B cell (primary cell): ENCODE measurements at regions not wholly inside any gene's neighbourhood (a gene's known extent, or its start where the extent isn't known, plus 50 kb on each side); places are given as distances from the start of the nearest gene placed in this dataset.

Experiments
- ATAC-seq: fragments of 200-7000 bp; cut with Tn5 transposase; one replicate; pipeline ENCODE4 v1.10.0; 2021; ENCODE audit warnings: low read depth, mild to moderate bottlenecking, moderate number of reproducible peaks, moderate library complexity
- CTCF ChIA-PET: fragments of 350-600 bp; sonication (Branson Sonifier 250); formaldehyde crosslinking; loops from one replicate; lab custom pipeline; 2021; ENCODE audit warnings: antibody characterized with exemption, inconsistent platforms; lab: Charles Lee
- POLR2A ChIA-PET: fragments of 350-600 bp; sonication (Branson Sonifier 250); formaldehyde crosslinking; loops from one replicate; lab custom pipeline; 2021; ENCODE audit warnings: antibody characterized with exemption; lab: Charles Lee
- DNase-seq: peaks from one replicate; pipeline ENCODE4 v3.0.0; 2013
- H2AFZ ChIP-seq: 2 replicates; pipeline ENCODE4 v1.6.1; 2012; ENCODE audit warnings: mild to moderate bottlenecking, low read depth, low read length; ENCODE audit not compliant: insufficient read depth, poor library complexity, severe bottlenecking
- H3K27ac ChIP-seq, 2 donors: 1 replicate in 1 of 2; 2 replicates in 1 of 2; pipeline ENCODE4 v1.5.1; 2012 to 2013; ENCODE audit warnings: low read length in 2 of 2, mild to moderate bottlenecking in 2 of 2, moderate library complexity in 1 of 2
- H3K27me3 ChIP-seq, 4 experiments: fragments of 200-600 bp in 1 of 4; sonication (generic) in 1 of 4; replicated peaks in 1 of 4; 1 replicate in 2 of 4; 2 replicates in 2 of 4; pipeline versions ENCODE4 v1.6.1 to v1.7.0; 2013 to 2016; ENCODE audit warnings: low read length in 3 of 4, mild to moderate bottlenecking in 2 of 4, mixed read lengths in 1 of 4, moderate library complexity in 1 of 4; ENCODE audit not compliant: insufficient read depth in 4 of 4, control insufficient read depth in 3 of 4; ENCODE audit errors: control extremely low read depth in 1 of 4
- H3K36me3 ChIP-seq, 2 experiments: replicated peaks in 1 of 2; 1 replicate in 1 of 2; 2 replicates in 1 of 2; pipeline versions ENCODE4 v1.6.1 to v1.7.1; 2013; ENCODE audit warnings: low read length in 1 of 2; ENCODE audit not compliant: insufficient read depth in 2 of 2, control insufficient read depth in 1 of 2; ENCODE audit errors: control extremely low read depth in 1 of 2, extremely low read depth in 1 of 2
- H3K4me1 ChIP-seq, 2 donors: fragments of 200-600 bp in 1 of 2; sonication (generic) in 1 of 2; 1 replicate in 1 of 2; 2 replicates in 1 of 2; pipeline versions ENCODE4 v1.5.1 to v1.6.1; 2013 to 2017; ENCODE audit warnings: low read length in 2 of 2; ENCODE audit not compliant: control insufficient read depth in 2 of 2, insufficient read depth in 2 of 2
- H3K4me2 ChIP-seq: replicated peaks from 2 replicates; pipeline ENCODE3; 2012; ENCODE audit warnings: mild to moderate bottlenecking, low read depth, low read length; ENCODE audit not compliant: poor library complexity, severe bottlenecking
- H3K4me3 ChIP-seq, 5 experiments: fragments of 200-600 bp in 1 of 5; sonication (generic) in 1 of 5; 1 replicate in 3 of 5; 2 replicates in 2 of 5; pipeline versions ENCODE4 v1.5.1 to v1.7.0; 2011 to 2016; ENCODE audit warnings: low read length in 4 of 5, mild to moderate bottlenecking in 4 of 5, low read depth in 2 of 5, control low read depth in 1 of 5, moderate library complexity in 1 of 5; ENCODE audit not compliant: insufficient read depth in 1 of 5; ENCODE audit errors: control extremely low read depth in 1 of 5, extremely low read depth in 1 of 5
- H3K79me2 ChIP-seq: fragments of 200-600 bp; sonication (generic); one replicate; pipeline ENCODE4 v1.6.0; 2016; ENCODE audit warnings: low read length; ENCODE audit not compliant: control insufficient read depth, insufficient read depth
- H3K9ac ChIP-seq: fragments of 200-600 bp; sonication (generic); 2 replicates; pipeline ENCODE4 v1.6.1; 2017; ENCODE audit warnings: mild to moderate bottlenecking, low read length, moderate library complexity
- H3K9me3 ChIP-seq, 3 donors: one replicate each; pipeline versions ENCODE4 v1.6.1 to v1.7.1; 2013; ENCODE audit warnings: low read length in 2 of 3; ENCODE audit not compliant: control insufficient read depth in 2 of 3, insufficient read depth in 1 of 3; ENCODE audit errors: control extremely low read depth in 1 of 3
- H4K20me1 ChIP-seq: 2 replicates; pipeline ENCODE4 v1.6.0; 2012; ENCODE audit warnings: mild to moderate bottlenecking, low read length; ENCODE audit not compliant: insufficient read depth, control insufficient read depth, poor library complexity, severe bottlenecking
- H3K27ac Mint-ChIP-seq: one replicate; pipeline ENCODE4 v1.8.0; 2021; ENCODE audit warnings: mixed read lengths
- H3K27me3 Mint-ChIP-seq: one replicate; pipeline ENCODE4 v1.8.0; 2021; ENCODE audit warnings: mixed read lengths
- H3K4me1 Mint-ChIP-seq: one replicate; pipeline ENCODE4 v1.8.0; 2021; ENCODE audit warnings: mixed read lengths
- H3K4me3 Mint-ChIP-seq: one replicate; pipeline ENCODE4 v1.8.0; 2021; ENCODE audit warnings: mixed read lengths
- H3K9me3 Mint-ChIP-seq: one replicate; pipeline ENCODE4 v1.8.0; 2022; ENCODE audit warnings: mixed read lengths; ENCODE audit not compliant: insufficient read depth
- EZH2 ChIP-seq: IDR thresholded peaks from 2 replicates; pipeline ENCODE4 v1.6.1; 2012; ENCODE audit warnings: borderline replicate concordance, low read depth, mild to moderate bottlenecking, moderate library complexity, low read length; ENCODE audit not compliant: insufficient read depth, poor library complexity, severe bottlenecking
- whole genome bisulfite sequencing: methylation state at CpG from one replicate; pipeline ENCODE4 v1.1.5; 2013; ENCODE audit warnings: missing lambda C conversion rate; ENCODE audit not compliant: insufficient coverage; 5-methylcytosine and 5-hydroxymethylcytosine counted together
- intact Hi-C: fragments of 100-400 bp; cut with micrococcal nuclease; formaldehyde crosslinking; loops from one replicate; pipeline ENCODE4 v1.10.0; 2022
- TF ChIP-seq, protein P1 (sequence below): fragments of 200-600 bp; IDR thresholded peaks from one replicate; pipeline ENCODE4 v1.8.0; 2022; ENCODE audit warnings: antibody characterized with exemption, mild to moderate bottlenecking

DNA sequence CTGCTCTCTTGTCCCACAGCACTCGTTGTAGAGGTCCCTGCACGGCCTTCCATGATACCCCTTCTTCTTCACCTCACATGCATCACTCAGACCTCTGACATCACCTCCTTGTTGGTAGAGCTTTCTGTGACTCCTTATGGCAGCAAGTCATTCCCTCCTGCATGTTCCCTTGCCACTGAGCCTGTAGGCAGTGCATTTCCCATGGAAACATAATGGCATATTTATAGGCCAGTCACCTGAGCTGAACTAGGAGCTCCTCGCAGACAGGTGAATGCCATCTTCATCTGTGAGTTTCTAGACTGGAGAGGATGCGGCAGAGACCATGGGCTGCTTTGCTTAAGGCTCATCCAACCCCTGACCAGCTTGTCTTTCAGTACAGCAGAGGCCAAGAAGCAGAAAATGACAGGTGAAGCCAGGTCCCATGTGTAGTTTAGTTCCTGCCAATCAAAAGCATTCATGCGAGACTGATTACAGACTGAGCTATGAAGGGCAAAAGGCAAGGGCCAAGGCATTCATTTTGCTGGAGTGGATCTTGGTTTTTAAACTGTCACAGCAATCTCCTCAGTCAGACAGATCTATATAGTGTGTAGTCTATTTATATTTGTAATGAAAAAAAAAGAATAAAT lies 59.4 kb upstream of the NEDD4L start:
- DNase-seq (no peak), ATAC-seq (no peak)
- no peaks in the 10 kb centered on the region for H4K20me1 ChIP-seq
- TF ChIP-seq, protein P1, sequence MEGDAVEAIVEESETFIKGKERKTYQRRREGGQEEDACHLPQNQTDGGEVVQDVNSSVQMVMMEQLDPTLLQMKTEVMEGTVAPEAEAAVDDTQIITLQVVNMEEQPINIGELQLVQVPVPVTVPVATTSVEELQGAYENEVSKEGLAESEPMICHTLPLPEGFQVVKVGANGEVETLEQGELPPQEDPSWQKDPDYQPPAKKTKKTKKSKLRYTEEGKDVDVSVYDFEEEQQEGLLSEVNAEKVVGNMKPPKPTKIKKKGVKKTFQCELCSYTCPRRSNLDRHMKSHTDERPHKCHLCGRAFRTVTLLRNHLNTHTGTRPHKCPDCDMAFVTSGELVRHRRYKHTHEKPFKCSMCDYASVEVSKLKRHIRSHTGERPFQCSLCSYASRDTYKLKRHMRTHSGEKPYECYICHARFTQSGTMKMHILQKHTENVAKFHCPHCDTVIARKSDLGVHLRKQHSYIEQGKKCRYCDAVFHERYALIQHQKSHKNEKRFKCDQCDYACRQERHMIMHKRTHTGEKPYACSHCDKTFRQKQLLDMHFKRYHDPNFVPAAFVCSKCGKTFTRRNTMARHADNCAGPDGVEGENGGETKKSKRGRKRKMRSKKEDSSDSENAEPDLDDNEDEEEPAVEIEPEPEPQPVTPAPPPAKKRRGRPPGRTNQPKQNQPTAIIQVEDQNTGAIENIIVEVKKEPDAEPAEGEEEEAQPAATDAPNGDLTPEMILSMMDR = no peak
- no peak for TF ChIP-seq EZH2
- WGBS = 94% methylated on average over 4 of the region's 5 CpGs
- no peak overlapping the region for H3K4me2 ChIP-seq
- peaks cover 0 to 3% (median 0%) of the 10 kb centered on the region in 4 experiments for H3K27me3 ChIP-seq
- H3K79me2 ChIP-seq = no peaks in the 10 kb centered on the region
- no peak overlapping the region for H3K9ac ChIP-seq
- no peak overlapping the region for H3K27ac Mint-ChIP-seq
- H3K4me3 ChIP-seq = no peak overlapping the region
- H3K9me3 ChIP-seq = no peaks in the 10 kb centered on the region
- H3K4me1 Mint-ChIP-seq = peaks cover 5% of the 10 kb centered on the region
- H2AFZ ChIP-seq = no peak overlapping the region
- H3K27me3 Mint-ChIP-seq = no peaks in the 10 kb centered on the region
- CTCF ChIA-PET = no interaction called here
- POLR2A ChIA-PET = no interaction called here
- peaks cover 0 to 4% of the 10 kb centered on the region in 2 donors for H3K4me1 ChIP-seq
- no peak overlapping the region for H3K4me3 Mint-ChIP-seq
- H3K9me3 Mint-ChIP-seq = no peaks in the 10 kb centered on the region
- intact Hi-C loops = no loop called here
- no peaks in the 10 kb centered on the region for H3K36me3 ChIP-seq
- no peak overlapping the region for H3K27ac ChIP-seq

GRCh38 chr18:57983965-57984364 lies 60.1 kb upstream of the NEDD4L start:
- no peaks in the 10 kb centered on the region for H3K9me3 Mint-ChIP-seq
- H3K27ac ChIP-seq = no peak overlapping the region
- H3K9ac ChIP-seq = no peak overlapping the region
- no peak overlapping the region for H2AFZ ChIP-seq
- no peaks in the 10 kb centered on the region for H3K79me2 ChIP-seq
- no peak overlapping the region for H3K4me2 ChIP-seq
- H4K20me1 ChIP-seq = no peaks in the 10 kb centered on the region
- DNase-seq (no peak), ATAC-seq (no peak)
- no peak overlapping the region for H3K27ac Mint-ChIP-seq
- ChIA-PET CTCF (no interaction called here), POLR2A (no interaction called here)
- H3K4me1 Mint-ChIP-seq = peaks cover 5% of the 10 kb centered on the region
- no peak overlapping the region for H3K4me3 Mint-ChIP-seq
- intact Hi-C loops = no loop called here
- no peak overlapping the region for H3K4me3 ChIP-seq
- no peaks in the 10 kb centered on the region for H3K36me3 ChIP-seq
- H3K9me3 ChIP-seq = no peaks in the 10 kb centered on the region
- no peaks in the 10 kb centered on the region for H3K27me3 Mint-ChIP-seq
- 67% methylated on average over 3 of the region's 3 CpGs for WGBS
- no peak for TF ChIP-seq EZH2
- TF ChIP-seq, protein P1 = no peak
- peaks cover 0 to 4% of the 10 kb centered on the region in 2 donors for H3K4me1 ChIP-seq
- peaks cover 0 to 3% (median 0%) of the 10 kb centered on the region in 4 experiments for H3K27me3 ChIP-seq
